GM18873 (cell line): ENCODE measurements at regions not wholly inside any gene's neighbourhood (a gene's known extent, or its start where the extent isn't known, plus 50 kb on each side); places are given as distances from the start of the nearest gene placed in this dataset.
"Not testable (repeated sequence)": the region's sequence is repeated elsewhere in the genome, so short reads cannot be mapped to it uniquely, and the experiment has no call there.

Experiments
- ATAC-seq: cut with Tn5 transposase; IDR thresholded peaks from one replicate; pipeline ENCODE4 v1.9.1; 2021; ENCODE audit warnings: mild to moderate bottlenecking, moderate library complexity, moderate number of reproducible peaks; ENCODE audit not compliant: unreplicated experiment, low FRiP score

- ATAC-seq = no peak
These were observed 613.6 kb upstream of the CBLB start for GRCh38 chr3:106482451-106482850.

GRCh38 chr3:106485217-106485616 is 616.4 kb upstream of the CBLB start:
- ATAC-seq = no peak

GRCh38 chr3:106485802-106486201 is 617.0 kb upstream of the CBLB start:
- ATAC-seq = no peak

GRCh38 chr3:106486945-106487639 is 618.3 kb upstream of the CBLB start:
- not testable (repeated sequence) for ATAC-seq

- no peak for ATAC-seq
These were observed 619.5 kb upstream of the CBLB start for GRCh38 chr3:106488331-106488730.

- ATAC-seq = no peak
These were observed 623.0 kb upstream of the CBLB start for GRCh38 chr3:106491796-106492195.

GRCh38 chr3:106508331-106508893 is 639.6 kb upstream of the CBLB start:
- ATAC-seq = no peak

- ATAC-seq = no peak
These were observed 641.4 kb upstream of the CBLB start for GRCh38 chr3:106510206-106510605.

- no peak for ATAC-seq
These were observed 644.0 kb upstream of the CBLB start for GRCh38 chr3:106512846-106513245.

GRCh38 chr3:106514431-106514830 is 645.6 kb upstream of the CBLB start:
- no peak for ATAC-seq

GRCh38 chr3:106518516-106518915 is 649.7 kb upstream of the CBLB start:
- ATAC-seq = no peak

- no peak for ATAC-seq
These were observed 653.6 kb upstream of the CBLB start for GRCh38 chr3:106522397-106522796.

- ATAC-seq = no peak
These were observed 660.1 kb upstream of the CBLB start for GRCh38 chr3:106528932-106529331.

- ATAC-seq = no peak
These were observed 660.9 kb upstream of the CBLB start for GRCh38 chr3:106529738-106530137.

- no peak for ATAC-seq
These were observed 661.6 kb upstream of the CBLB start for GRCh38 chr3:106530367-106530766.

- not testable (repeated sequence) for ATAC-seq
These were observed 663.0 kb upstream of the CBLB start for GRCh38 chr3:106531771-106532329.

- no peak for ATAC-seq
These were observed 664.4 kb upstream of the CBLB start for GRCh38 chr3:106533093-106533787.

GRCh38 chr3:106533788-106534160 is 665.0 kb upstream of the CBLB start:
- no peak for ATAC-seq

- ATAC-seq = no peak
These were observed 665.4 kb upstream of the CBLB start for GRCh38 chr3:106534206-106534605.

GRCh38 chr3:106540743-106541142 is 671.9 kb upstream of the CBLB start:
- no peak for ATAC-seq

GRCh38 chr3:106542101-106542769 is 673.4 kb upstream of the CBLB start:
- no peak for ATAC-seq
